ENCODE measurements at regions not wholly inside any gene's neighbourhood (a gene's known extent, or its start where the extent isn't known, plus 50 kb on each side); places are given as distances from the start of the nearest gene placed in this dataset.

DNA sequence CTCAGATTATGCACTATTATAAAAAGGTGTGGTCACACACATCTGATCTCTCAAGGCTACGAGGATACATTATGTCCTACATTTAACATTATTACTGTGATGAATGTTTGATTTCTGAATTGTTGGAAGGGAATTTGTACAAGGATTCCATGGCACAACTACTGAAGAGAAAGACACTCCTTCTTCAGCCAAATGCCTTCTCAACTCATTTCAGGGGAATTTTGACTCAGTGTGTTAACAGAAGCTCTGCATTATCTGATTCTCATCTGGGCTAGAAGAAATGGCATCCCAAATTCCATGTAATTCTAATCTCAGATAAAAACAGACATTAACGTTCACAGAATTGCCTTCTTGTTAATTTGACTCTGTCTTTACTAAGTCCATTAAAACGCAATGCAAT, 477.7 kb downstream of the PDGFC start:
- no peak for DNase-seq

GRCh38 chr4:156487107-156487506, 484.5 kb downstream of the PDGFC start:
- DNase-seq: no peak

- no peak for DNase-seq
These were observed 489.8 kb downstream of the PDGFC start for GRCh38 chr4:156481845-156482244.

DNA sequence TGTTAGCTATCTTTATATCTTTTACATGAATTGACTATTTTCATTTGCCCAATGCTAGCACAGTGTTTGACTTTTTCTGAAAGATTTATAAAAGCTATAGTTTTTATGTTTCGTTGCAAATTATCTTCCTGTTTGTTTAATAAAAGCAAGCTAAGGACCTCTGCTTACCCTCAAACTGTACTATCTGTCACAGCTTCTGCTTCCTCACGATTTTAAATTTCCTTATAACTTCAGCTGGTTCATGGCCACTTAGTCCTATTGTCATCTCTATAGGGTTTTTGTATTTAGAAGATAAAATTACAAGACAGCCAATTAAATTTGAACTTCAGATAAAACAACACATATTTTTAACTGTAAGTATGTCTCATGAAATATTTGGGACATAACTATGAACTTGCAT, 494.0 kb downstream of the PDGFC start:
- DNase-seq: no peak

- DNase-seq: no peak
These were observed 495.2 kb downstream of the PDGFC start for GRCh38 chr4:156476359-156476758.

DNA sequence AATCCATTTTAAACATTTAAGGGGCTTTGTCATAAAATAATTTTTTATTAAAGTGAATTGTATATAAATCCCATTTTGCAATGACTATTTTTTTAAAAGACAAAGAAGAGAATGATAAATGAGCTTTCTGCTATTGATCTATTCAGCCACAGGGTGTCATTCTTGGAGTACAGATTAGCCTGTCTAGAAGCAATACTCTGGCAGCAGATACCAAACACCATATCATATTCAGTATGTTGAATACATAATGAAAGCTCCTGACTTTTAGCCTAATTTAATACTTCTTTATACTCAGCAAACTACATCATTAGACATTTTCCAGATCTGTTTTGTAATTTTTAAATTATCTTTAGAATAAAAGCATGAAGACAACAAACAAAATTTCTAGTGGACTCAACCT, 496.3 kb downstream of the PDGFC start:
- peak; percentile 7 for DNase-seq

- DNase-seq: no peak
These were observed 498.4 kb downstream of the PDGFC start for GRCh38 chr4:156473151-156473550.

DNA sequence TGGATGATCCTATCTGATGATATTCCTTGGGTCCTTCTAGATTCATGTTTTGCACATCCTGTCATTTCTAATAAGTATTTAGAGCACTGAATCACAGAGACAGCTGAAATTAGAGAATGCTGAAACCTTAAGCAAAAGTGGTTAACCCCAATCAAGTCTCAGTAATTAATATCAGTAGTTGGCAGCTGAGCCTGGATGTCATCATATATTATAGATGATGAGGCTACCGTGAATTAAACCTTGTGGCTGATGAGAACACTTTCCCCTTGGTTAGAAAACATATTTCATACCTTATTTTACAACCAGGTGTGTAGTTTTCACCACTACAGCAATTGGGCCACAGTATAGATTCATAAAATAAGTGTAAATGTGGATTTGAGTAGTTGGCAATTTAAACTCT, 499.0 kb downstream of the PDGFC start:
- no peak for DNase-seq

GRCh38 chr4:156459584-156459983, 505.9 kb upstream of the CTSO start:
- no peak for DNase-seq

- no peak for DNase-seq
These were observed 503.2 kb upstream of the CTSO start for GRCh38 chr4:156456830-156457229.

DNA sequence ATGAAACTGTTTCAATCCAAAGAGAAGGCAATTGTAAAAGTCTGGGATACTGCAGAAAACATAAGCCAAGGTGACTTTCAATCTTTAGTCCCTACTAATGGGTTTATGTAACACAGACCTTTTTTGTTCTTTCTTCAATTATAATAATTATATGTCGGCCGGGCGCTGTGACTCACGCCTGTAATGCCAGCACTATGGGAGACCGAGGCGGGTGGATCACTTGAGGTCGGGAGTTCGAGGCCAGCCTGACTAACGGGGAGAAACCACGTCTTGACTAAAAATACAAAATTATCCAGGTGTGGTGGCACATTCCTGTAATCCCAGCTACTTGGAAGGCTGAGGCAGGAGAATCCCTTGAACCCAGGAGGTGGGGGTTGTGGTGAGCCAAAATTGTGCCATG, 489.8 kb upstream of the CTSO start:
- DNase-seq: no peak

DNA sequence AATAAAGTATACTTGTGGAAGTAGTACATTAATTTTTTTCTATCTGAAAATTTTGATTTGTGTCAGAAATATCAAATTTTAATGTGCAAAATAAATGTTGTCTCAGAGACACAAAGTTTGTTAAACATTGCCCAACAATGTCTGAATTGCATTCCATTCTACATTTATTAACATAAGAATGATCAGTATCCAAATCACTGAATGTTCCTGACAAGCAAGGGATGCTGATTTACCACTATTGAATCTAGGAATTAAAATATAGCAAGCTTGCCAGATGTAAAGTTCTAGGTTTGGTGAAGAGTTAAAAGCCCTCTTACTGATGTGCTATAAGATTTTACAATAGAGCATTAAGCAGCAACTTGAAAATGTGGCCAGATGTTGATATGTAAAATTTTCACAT, 489.2 kb upstream of the CTSO start:
- DNase-seq: no peak

DNA sequence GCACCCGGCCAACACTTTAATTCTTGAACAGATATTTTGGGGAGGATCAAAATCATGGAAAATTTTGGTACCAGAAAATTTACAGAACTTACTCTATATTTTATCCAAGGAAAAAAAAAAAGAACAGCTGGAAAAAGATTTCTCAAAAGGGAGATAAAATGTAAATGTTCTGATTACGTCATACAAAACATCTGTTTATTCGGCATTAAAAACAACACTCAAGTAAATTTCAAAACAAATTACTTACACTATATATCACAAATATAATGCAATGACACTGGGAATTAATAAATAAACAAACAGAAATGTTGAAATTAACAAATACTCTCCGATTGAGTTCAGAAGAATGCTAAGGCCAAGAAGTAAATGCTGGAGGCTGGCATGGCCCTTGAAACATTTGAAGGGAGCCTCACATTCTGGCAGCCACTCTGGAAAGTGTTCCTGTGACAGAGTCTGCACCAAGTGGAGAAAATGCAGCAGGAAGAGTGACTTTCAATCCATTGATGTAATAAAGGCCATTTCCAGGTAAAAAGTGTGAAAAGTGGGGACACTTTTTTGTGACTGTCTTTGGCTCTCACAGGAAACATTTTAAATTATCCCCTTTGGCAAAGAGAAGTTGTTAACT, 486.0 kb upstream of the CTSO start:
- DNase-seq: no peak

DNA sequence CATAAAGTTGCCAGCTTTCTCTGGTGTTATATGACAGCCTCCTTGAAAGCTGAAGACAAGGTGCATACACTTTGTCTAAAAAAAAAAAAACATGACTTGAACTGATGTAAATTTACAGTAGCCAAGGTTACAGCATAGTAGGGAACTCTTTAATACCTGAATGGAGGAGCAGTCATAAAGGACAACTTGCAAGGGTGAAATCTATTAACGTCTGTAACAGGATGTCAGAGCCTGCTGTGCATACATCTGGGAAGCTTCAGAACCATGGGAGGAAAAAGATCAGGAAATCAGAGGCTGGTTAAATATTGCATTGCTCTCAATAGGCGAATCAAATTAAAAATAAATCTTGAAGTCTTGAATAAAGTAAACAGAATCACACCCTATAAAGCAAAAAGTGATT, 484.0 kb upstream of the CTSO start:
- DNase-seq: no peak

DNA sequence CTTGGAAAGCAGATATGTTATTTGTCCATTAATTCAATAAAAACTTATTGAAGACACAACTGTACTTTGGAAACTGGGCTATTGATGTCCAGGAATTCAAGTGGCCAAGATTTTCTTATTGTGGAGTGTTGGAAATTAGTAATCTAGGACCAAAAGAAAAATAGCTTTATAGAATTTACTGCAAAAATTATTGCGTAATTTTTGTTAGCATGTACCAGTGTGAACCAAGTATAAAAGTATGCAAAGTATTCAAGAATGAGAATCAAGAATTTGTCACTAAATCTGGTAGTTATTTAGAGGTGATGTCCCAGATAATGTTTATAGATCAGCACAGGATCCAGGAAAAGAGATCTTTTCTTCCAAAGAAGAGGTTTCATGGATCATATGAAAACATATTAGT, 468.9 kb upstream of the CTSO start:
- DNase-seq: no peak

- DNase-seq: no peak
These were observed 467.0 kb upstream of the CTSO start for GRCh38 chr4:156420623-156421022.

- no peak for DNase-seq
These were observed 465.5 kb upstream of the CTSO start for GRCh38 chr4:156419080-156419685.

DNA sequence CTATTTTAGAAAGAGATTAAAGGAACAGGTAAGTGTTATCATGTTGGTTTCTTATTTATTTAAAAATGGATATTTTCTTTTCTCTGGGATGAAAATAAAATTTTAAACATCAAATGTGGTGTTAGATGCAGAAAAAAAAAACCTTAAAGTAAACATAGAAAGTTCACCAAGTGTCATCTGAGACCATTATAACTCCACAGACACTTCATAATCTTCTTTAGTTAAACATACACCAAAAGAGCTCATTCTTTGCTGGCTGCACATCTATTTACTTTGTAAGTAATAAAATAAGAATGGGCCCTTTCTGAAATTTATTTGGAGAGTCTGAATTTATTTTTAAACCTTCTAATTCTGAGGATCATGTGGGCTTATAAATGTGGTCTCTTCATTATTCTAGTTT, 460.7 kb upstream of the CTSO start:
- no peak for DNase-seq

DNA sequence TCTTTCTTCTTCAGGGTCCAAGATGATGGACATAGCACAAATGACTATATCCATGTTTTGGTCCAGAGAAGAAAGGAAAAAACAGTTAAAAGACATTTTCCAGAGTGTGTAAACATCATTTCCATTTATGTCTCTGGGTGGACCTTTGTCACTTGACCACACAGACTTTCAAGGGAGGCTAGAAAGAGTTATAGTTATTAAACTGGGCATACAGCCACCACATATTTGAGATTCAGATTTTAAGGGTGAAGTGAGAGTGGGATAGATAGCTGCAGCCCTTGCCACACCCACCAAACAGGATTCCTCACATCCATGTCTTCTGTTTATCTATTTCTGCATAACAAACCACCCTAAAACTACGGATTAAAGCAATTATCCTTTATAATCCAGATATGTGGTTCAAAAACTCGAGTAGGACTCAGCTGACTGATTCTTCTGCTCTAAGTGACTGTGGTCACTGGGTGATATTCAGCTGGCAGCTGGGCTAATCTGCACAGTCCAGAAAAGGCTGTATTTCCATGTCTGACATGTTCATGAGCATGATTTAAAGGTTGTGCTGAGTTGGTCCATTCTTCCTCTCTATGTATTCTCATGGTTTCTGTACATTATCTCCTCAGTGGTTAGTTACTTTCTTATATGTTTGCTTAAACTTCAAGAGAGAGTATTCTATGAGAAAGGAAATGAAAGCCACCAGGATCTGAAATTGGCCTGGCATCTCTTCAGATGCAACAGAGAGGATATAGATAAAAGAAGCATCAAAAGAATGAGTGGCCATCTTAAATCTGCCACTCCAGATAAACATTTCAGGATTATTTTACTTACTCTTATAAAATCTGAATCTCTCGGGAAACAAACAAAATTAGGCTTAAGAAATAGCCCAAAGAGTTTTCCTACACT, 459.8 kb upstream of the CTSO start:
- DNase-seq: no peak

DNA sequence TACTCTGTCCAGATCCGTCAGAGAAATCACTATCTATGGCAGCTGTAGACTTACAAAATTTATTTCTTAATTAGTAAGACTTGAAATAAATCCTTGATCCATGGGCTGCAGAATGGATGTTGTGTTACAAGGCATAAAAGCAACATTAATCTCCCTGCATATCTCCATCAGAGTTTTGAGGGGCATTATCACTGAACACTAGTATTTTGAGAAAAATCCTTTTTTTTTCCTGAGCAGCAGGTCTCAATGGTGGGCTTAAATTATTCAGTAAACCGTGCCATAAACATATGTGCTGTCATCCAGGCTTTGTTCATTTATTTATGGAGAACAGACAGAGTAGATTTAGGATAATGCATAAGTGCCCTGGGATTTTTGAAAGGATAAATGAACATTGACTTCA, 457.9 kb upstream of the CTSO start:
- no peak for DNase-seq

GRCh38 chr4:156408749-156409148, 455.1 kb upstream of the CTSO start:
- DNase-seq: no peak

GRCh38 chr4:156401371-156401770, 447.7 kb upstream of the CTSO start:
- no peak for DNase-seq

DNA sequence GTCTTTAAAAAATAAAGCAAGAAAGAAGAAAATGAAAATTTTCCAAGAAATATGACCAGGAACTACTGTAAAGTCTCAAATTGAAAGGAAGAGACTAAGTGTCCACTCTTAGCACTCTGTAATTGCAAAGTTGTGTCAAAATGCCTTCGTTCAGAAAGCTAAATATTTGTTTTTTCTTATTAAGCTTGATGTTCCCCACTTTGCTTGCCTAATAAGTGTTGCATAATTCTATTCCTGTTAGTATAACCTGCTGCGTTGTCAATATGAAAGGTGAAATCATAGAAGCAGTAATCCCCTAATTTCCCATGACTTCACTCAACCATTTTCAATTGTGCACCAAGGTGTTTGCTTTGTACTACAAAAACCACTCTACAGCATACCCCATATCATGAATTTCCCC, 442.9 kb upstream of the CTSO start:
- DNase-seq: no peak

DNA sequence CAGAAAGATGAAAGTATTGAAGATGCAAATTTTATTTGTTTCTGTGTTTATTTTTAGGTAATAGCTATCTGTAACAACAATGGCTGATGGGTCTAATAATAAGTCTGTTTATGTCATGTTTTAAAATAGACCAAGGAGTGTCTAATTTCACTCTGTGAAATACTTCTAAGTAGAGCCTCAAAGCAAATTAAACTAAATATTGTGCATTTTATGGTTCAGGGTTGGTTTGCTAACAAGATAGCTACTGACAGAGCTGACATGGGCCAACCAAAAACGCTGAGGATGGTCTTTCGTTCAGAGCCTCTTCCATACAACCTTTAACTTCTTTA, 437.6 kb upstream of the CTSO start:
- DNase-seq: no peak

Measured in SHP77 treated with DMSO at 0.1 percent for 48 hours (cell line).